Cerebellar cortex (tissue), 1 donor: ENCODE measurements at regions not wholly inside any gene's neighbourhood (a gene's known extent, or its start where the extent isn't known, plus 50 kb on each side); places are given as distances from the start of the nearest gene placed in this dataset.
"Not testable (repeated sequence)": the region's sequence is repeated elsewhere in the genome, so short reads cannot be mapped to it uniquely, and the experiment has no call there.

ENCODE experiments used
- DNase-seq: peaks from one replicate; pipeline ENCODE4 v3.0.0-alpha.2; 2015; ENCODE audit warnings: low spot score

- no peak for DNase-seq
Observed at GRCh38 chr12:131457331-131458047, 253.4 kb upstream of the SFSWAP start.

DNA sequence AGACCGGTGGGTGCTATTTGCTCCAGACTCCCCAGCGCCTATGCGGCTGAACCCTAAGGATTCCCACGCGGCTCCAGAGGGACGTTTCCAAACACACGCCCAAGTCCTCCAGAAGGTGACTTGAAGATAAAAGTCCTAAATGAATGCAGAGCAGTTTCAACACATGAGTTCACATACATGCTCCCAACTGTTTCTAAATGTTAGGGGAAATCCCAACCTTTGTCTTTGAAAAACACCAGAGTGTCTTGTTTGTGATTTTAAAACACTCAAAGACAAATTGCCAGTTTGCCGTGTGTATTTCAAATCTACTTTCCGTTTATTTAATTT lies 252.9 kb upstream of the SFSWAP start:
- no peak for DNase-seq

DNA sequence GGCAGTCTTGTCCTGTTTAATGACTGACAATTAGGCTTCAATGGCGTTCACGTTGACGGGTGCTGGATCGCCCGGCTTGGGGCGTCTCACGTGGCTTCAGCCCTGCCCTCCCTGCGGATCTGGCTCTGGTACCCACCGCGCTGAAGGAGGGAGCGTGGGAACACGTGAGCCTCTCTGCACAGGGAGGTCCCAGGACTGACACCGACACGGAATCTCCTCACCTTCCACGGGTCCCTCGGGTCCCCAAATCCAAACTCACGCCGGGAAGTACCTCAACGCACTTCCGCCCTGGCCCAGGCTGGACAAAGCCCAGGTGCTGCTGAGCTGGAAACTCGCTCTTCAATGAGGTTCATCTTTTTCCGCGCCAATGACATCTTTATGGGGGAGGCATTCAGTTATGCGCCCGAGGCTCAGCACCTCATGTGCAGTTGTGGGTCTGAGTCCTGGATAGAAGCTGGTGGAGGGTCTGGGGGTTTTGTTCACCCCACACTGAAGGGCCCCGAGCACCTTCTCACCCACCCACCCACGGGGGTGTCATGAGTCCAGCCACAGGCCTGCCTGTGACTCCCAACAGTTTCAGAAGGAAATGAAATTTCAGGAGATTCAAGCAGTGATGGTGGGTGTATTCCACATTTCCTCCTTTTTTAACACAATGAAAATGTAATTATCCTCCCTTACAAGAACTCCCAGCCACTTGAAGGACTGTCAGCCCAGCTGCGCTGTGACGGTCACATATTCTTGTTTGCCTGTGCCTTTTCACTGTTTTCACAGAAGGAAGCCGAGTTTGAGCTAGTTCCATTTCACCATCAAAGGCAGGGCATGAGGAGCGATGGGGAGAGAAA lies 251.7 kb upstream of the SFSWAP start:
- no peak for DNase-seq

- no peak for DNase-seq
Observed at GRCh38 chr12:131459773-131460365, 251.0 kb upstream of the SFSWAP start.

DNA sequence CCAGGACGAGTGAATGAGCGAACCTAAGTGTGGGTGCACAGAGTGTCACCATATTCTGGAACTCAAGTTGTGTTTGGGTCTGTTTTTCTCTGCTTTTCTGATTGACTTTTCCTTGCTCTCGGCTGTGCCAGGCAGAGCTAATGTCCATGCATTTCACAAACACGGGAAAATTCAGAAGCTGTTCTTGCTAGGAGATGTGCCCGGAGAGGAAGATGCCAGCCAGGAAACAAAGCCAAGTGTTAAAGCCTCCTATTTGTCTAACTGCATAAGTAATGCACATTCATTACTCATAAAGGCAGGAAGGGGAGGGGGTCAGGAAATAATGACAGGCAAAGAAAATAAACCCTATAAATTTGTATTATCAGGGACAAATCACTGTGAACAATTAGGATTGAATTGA lies 250.4 kb upstream of the SFSWAP start:
- DNase-seq, result peak; percentile 7

DNA sequence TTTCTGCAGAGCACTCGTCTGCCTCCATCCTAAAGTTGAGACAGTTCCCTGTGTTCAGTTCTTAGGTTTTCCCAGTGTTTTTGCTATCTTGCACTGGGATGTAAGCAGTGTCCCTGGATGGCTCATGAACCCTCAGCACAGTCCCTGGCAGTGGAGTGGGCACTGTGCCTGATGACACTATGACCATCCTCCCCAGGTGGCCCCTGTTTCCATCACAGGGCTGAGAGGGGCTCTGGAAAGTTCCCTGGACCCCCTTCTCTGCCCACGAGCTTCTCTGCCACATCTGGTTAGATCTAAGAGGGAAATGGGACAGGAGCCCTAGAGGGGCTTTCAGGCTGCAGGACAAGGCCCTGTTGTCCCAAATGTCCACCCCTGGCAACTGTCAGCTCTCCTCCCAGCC lies 249.8 kb upstream of the SFSWAP start:
- no peak for DNase-seq

DNA sequence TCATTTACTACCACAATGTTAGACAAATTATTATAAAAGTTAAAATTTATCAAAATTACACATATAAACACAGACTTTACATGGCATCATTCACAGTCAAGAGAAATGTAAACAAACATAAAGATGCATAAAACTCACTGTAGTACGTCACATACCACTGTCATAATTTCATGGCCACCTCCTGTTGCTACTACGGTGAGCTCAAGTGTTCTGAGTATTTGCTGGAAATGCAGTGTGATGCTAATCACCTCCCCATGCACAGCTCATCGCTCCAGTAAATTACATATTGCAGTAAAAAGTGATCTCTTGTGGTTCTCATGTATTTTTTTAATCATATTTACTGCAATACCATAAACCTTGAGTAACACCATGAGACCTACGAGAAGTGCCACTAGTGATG lies 247.7 kb upstream of the SFSWAP start:
- no peak for DNase-seq

GRCh38 chr12:131464081-131464480 lies 246.8 kb upstream of the SFSWAP start:
- no peak for DNase-seq

DNA sequence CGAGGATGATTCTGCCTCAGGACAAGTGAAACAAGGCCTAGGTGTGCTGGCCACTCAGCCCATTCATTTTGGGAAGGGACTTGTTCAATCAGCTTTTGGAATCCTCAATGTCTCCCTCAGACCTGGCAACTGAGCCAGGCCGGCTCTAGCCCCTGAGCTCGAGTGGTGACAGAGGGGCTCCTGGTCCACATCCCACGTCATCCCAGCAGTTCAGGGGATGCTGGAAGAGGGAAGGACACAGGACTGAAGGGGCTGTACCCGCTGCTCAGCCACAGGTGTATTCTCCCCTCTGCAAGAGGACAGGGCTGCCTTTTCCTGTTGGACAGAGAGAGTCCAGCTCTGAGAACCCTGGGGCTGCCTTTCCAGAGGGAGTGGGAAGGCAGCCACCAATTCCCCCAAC lies 244.6 kb upstream of the SFSWAP start:
- DNase-seq, result no peak

DNA sequence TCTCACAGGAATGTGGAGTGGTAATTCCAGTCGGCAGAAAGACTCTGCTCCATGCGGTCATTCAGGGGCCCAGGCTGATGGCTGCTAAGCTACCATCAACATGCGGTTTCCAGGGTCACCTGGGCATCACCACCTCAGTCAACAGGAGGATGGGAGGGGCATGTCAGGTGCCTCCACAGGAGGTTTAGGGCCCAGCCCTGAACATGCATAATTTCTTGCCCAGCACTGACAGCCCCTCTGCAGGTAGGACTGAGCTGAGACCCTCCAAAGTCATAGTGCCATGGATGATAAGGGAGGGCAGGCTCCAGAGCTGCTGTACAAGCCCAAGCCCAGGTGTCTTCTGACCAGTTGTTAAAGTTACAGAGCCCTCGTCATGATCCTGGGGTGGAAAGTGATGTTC lies 244.0 kb upstream of the SFSWAP start:
- no peak for DNase-seq

DNA sequence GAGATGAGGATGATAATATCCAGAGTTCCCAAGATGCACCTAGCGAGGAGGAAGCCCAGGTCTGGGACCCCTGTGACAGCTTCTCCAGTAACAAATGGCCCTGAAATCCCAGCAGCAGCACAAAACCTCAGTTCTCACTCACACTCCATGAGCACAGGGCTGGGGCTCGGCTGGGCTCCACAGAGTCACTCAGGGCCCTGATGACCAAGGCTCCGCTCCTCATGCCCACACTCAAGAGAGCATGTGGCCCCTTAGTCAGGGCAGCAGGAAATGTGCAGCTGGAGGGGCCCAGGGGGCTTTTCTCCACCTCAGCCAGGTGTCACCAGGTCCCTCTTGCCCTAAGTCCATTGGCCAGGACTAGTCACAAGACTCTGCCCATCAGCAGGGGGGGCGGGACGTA lies 242.7 kb upstream of the SFSWAP start:
- no peak for DNase-seq

- not testable (repeated sequence) for DNase-seq
Observed at GRCh38 chr12:131469945-131470344, 240.9 kb upstream of the SFSWAP start.

DNA sequence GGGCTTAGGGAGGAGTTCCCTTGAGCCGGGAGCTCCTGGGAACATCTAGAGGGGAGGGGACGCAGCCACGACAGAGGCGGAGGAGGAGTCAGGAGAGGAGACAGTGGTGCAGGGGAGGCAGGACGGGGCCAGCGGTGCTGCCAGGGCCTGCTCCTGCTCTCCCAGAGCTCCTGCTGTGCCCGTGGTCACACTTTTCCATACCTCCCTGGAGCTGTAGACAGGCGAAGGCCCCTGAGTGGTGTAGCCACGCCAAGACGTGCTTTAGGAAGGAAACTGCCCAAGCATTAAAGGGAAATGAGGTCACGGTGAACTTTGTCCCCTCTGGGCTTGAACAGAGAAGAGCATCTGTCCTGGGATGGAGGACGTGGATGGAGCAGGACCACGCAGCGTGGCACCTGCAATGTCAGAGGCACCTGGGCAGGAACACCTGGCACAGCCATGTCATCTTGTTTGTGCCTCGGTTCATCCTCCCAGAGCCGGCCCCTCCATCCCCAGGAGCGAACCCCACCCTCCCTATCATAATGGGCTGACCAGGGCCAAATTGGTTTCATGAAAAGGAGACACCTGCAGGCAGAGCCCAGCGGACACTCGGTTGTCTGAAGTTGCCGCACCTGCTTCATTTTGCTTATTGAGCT lies 239.5 kb upstream of the SFSWAP start:
- no peak for DNase-seq

- no peak for DNase-seq
Observed at GRCh38 chr12:131471946-131472732, 238.8 kb upstream of the SFSWAP start.

GRCh38 chr12:131473261-131473660 lies 237.6 kb upstream of the SFSWAP start:
- no peak for DNase-seq

DNA sequence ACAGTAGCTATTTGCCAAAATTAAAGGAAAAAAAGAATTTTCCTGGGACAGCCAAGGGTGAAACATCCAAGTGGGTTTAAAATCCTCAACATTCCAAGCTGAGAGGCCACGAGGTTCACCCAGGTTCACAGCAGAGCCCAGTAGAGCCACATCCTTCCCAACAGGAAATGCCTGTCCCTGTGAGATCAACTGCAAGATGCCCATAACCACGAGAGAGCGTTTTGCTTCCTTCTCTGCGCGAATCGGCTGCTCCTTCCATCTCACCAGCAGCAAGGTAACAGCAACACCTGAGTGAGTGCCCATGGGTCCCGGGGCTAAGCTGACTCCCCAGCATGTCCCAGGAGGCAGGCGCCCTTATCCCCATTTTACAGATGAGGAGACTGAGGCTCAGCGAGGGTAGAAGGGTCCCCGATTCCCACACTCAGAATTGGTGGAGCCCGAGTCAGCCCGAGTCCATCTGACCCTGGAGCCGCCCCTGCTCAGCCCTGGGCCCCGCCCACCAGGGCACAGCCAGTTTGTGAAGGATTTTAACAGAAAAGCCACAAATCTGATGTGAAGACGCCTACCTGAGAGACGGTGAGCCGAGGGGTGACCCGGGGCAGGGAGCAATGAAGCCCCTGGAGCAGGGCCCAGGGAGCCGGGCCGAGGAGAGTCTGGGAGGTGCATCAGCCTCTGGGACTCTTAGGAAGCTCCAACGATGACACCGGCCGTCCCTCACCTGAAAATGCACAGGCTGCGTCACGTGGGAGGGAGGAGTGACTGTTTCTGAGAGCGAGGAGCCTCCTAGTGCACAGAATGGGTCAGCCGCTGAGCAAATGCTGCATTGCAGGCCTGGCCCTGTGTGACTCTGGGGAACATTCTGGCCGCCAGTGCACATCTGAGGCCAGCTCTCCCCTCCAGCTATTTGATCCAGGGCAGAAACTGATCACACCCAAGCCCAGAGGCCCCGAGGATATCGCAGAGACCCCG lies 236.9 kb upstream of the SFSWAP start:
- DNase-seq, result no peak

GRCh38 chr12:131475012-131475411 lies 235.9 kb upstream of the SFSWAP start:
- DNase-seq, result not testable (repeated sequence)

DNA sequence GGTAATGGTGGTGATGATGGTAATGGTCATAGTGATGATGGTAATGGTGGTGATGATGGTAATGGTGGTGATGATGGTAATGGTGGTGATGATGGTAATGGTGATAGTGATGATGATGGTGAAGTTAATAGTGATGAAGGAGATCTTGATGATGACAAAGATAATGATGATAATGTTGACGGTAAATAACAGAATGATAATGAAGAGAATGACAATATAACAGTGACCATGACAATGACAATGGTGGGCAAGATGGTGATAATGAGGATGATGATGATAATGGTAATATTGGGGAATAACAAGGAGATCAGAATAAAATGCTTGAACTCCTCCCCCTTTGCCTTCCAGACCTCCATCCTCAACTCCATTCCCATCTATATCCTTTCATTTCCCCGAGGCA lies 233.3 kb upstream of the SFSWAP start:
- DNase-seq, result no peak

DNA sequence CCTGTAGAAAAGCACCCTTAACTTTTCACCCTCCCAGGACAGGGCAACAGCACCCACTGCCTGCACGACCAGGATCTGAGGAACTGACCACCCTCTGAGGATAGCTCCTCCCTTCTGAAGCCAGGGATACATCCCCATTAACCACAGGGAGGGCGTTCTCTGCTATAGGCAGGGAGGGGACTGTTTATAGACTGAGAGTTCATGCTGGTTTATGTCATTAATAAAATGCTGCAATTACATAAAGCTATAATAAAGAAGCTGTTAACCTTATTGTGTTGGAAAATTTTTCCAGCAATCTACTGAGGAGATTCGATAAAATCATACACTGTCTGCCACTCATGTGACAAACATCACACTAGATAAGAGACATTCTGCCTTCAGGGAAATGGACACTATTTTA lies 232.4 kb upstream of the SFSWAP start:
- DNase-seq, result no peak

DNA sequence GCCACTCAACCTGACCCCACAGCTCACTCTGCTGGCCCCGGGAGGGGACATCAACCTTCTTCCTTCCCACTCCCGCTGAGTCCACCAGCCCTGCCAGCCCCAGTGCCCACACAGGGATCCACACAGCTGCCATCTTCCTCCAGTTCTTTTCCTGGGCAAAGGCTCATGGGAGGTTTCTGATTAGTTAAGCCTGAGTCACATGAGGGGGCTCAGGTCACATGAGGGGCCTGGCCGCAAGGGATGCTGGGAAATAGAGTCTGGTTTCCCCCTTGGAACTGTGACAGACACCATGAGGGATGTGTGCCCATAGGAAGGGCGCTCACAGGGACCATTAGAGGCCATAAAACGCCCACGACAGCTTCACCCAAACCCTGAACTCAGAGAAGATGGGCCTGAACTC lies 228.7 kb upstream of the SFSWAP start:
- no peak for DNase-seq

- no peak for DNase-seq
Observed at GRCh38 chr12:131482686-131483085, 228.2 kb upstream of the SFSWAP start.
